Renal cortical epithelial cell (primary cell): ENCODE measurements at regions not wholly inside any gene's neighbourhood (a gene's known extent, or its start where the extent isn't known, plus 50 kb on each side); places are given as distances from the start of the nearest gene placed in this dataset.

Experiments used
- DNase-seq: peaks from one replicate; pipeline ENCODE4 v3.0.0-alpha.2; 2011; ENCODE audit warnings: low read depth

- DNase-seq, result no peak
These were observed 135.7 kb upstream of the SEL1L start for GRCh38 chr14:81669308-81669707.

- DNase-seq, result no peak
These were observed 140.3 kb upstream of the SEL1L start for GRCh38 chr14:81673930-81674329.

GRCh38 chr14:81676395-81676794, 142.7 kb upstream of the SEL1L start:
- no peak for DNase-seq

GRCh38 chr14:81676879-81677278, 143.2 kb upstream of the SEL1L start:
- DNase-seq, result no peak

GRCh38 chr14:81677736-81678135, 144.1 kb upstream of the SEL1L start:
- DNase-seq, result no peak

- no peak for DNase-seq
These were observed 145.6 kb upstream of the SEL1L start for GRCh38 chr14:81679226-81679625.

- DNase-seq, result no peak
These were observed 147.9 kb upstream of the SEL1L start for GRCh38 chr14:81681541-81681940.

- no peak for DNase-seq
These were observed 148.5 kb upstream of the SEL1L start for GRCh38 chr14:81682134-81682533.

GRCh38 chr14:81682701-81683100, 149.0 kb upstream of the SEL1L start:
- no peak for DNase-seq

- no peak for DNase-seq
These were observed 151.0 kb upstream of the SEL1L start for GRCh38 chr14:81684696-81685095.

- no peak for DNase-seq
These were observed 152.9 kb upstream of the SEL1L start for GRCh38 chr14:81686512-81686911.

- no peak for DNase-seq
These were observed 158.3 kb upstream of the SEL1L start for GRCh38 chr14:81691931-81692330.

- no peak for DNase-seq
These were observed 160.8 kb upstream of the SEL1L start for GRCh38 chr14:81694419-81694818.

GRCh38 chr14:81709681-81710080, 176.0 kb upstream of the SEL1L start:
- no peak for DNase-seq

- DNase-seq, result peak; percentile 35
These were observed 176.7 kb upstream of the SEL1L start for GRCh38 chr14:81710232-81710845.

GRCh38 chr14:81715731-81716130, 182.1 kb upstream of the SEL1L start:
- DNase-seq, result no peak

- DNase-seq, result no peak
These were observed 183.3 kb upstream of the SEL1L start for GRCh38 chr14:81716953-81717352.

- no peak for DNase-seq
These were observed 190.3 kb upstream of the SEL1L start for GRCh38 chr14:81723956-81724355.

- DNase-seq, result peak; percentile 43
These were observed 193.6 kb upstream of the SEL1L start for GRCh38 chr14:81727218-81727617.

- DNase-seq, result no peak
These were observed 194.8 kb upstream of the SEL1L start for GRCh38 chr14:81728447-81728846.

- DNase-seq, result no peak
These were observed 196.0 kb upstream of the SEL1L start for GRCh38 chr14:81729622-81730021.

GRCh38 chr14:81737938-81738337, 204.3 kb upstream of the SEL1L start:
- DNase-seq, result no peak

GRCh38 chr14:81738946-81739659, 205.4 kb upstream of the SEL1L start:
- no peak for DNase-seq

- DNase-seq, result no peak
These were observed 210.0 kb upstream of the SEL1L start for GRCh38 chr14:81743605-81744004.
